ENCODE measurements at regions not wholly inside any gene's neighbourhood (a gene's known extent, or its start where the extent isn't known, plus 50 kb on each side); places are given as distances from the start of the nearest gene placed in this dataset.

GRCh38 chr2:21757805-21758430 is 634.1 kb downstream of the TDRD15 start:
- intact Hi-C loops (cut with micrococcal nuclease) = no loop called here
- Mint-ChIP-seq H3K36me3 (peaks cover 8% of the 10 kb centered on the region), H3K9me3 (peaks cover 16 to 19% of the 10 kb centered on the region in 2 donors), H3K27ac (no peak overlapping the region), H3K4me3 (no peak overlapping the region), H3K4me1 (no peaks in the 10 kb centered on the region), H3K27me3 (ENCODE audit: low read depth in 2 of 2) (no peaks in the 10 kb centered on the region)
- no peak overlapping the region for H3K27ac ChIP-seq (ENCODE audit: low read length)
- 89% methylated on average over 9 of the region's 11 CpGs for WGBS (ENCODE audit: insufficient coverage)
- no peak overlapping the region for H3K4me3 ChIP-seq (ENCODE audit: low read length)
- no peak for TF ChIP-seq CTCF (IDR thresholded peaks at IDR 0.05)
- no peaks in the 10 kb centered on the region for H3K9me3 ChIP-seq (ENCODE audit: control insufficient read depth, insufficient read depth, low read length)
- H3K27me3 ChIP-seq (ENCODE audit: control insufficient read depth, insufficient read depth, low read length) = no peaks in the 10 kb centered on the region
- DNase-seq (no peak), ATAC-seq (no peak)
- H3K4me1 ChIP-seq (ENCODE audit: control insufficient read depth, insufficient read depth, low read length) = no peaks in the 10 kb centered on the region
- H3K36me3 ChIP-seq (ENCODE audit: control insufficient read depth, insufficient read depth, low read length) = no peaks in the 10 kb centered on the region

GRCh38 chr2:21759819-21760218 is 636.1 kb downstream of the TDRD15 start:
- no peaks in the 10 kb centered on the region for H3K9me3 ChIP-seq (ENCODE audit: control insufficient read depth, insufficient read depth, low read length)
- H3K27me3 ChIP-seq (ENCODE audit: control insufficient read depth, insufficient read depth, low read length) = no peaks in the 10 kb centered on the region
- no peak overlapping the region for H3K4me3 Mint-ChIP-seq
- H3K36me3 ChIP-seq (ENCODE audit: control insufficient read depth, insufficient read depth, low read length) = no peaks in the 10 kb centered on the region
- no peaks in the 10 kb centered on the region for H3K27me3 Mint-ChIP-seq (ENCODE audit: low read depth in 2 of 2)
- no peaks in the 10 kb centered on the region for H3K4me1 ChIP-seq (ENCODE audit: control insufficient read depth, insufficient read depth, low read length)
- H3K36me3 Mint-ChIP-seq = no peaks in the 10 kb centered on the region
- no peak overlapping the region for H3K27ac Mint-ChIP-seq
- no peaks in the 10 kb centered on the region for H3K4me1 Mint-ChIP-seq
- H3K4me3 ChIP-seq (ENCODE audit: low read length) = no peak overlapping the region
- H3K27ac ChIP-seq (ENCODE audit: low read length) = no peak overlapping the region
- H3K9me3 Mint-ChIP-seq = peaks cover 12 to 16% of the 10 kb centered on the region in 2 donors
- no peak for ATAC-seq
- intact Hi-C loops (cut with micrococcal nuclease) = no loop called here
- TF ChIP-seq CTCF (IDR thresholded peaks at IDR 0.05) = no peak
- DNase-seq = no peak

- intact Hi-C loops (cut with micrococcal nuclease) = no loop called here
- Mint-ChIP-seq H3K4me3 (no peak overlapping the region), H3K36me3 (no peaks in the 10 kb centered on the region), H3K27ac (no peak overlapping the region), H3K27me3 (ENCODE audit: low read depth in 2 of 2) (no peaks in the 10 kb centered on the region), H3K9me3 (peaks cover 10 to 19% of the 10 kb centered on the region in 2 donors), H3K4me1 (no peaks in the 10 kb centered on the region)
- no peak overlapping the region for H3K4me3 ChIP-seq (ENCODE audit: low read length)
- H3K27me3 ChIP-seq (ENCODE audit: control insufficient read depth, insufficient read depth, low read length) = no peaks in the 10 kb centered on the region
- no peaks in the 10 kb centered on the region for H3K9me3 ChIP-seq (ENCODE audit: control insufficient read depth, insufficient read depth, low read length)
- no peak overlapping the region for H3K27ac ChIP-seq (ENCODE audit: low read length)
- no peak for TF ChIP-seq CTCF (IDR thresholded peaks at IDR 0.05)
- DNase-seq (no peak), ATAC-seq (no peak)
- H3K4me1 ChIP-seq (ENCODE audit: control insufficient read depth, insufficient read depth, low read length) = no peaks in the 10 kb centered on the region
- H3K36me3 ChIP-seq (ENCODE audit: control insufficient read depth, insufficient read depth, low read length) = no peaks in the 10 kb centered on the region
- no CpG with 5 or more reads among the region's 2 CpGs for WGBS (ENCODE audit: insufficient coverage)
These were observed 637.6 kb downstream of the TDRD15 start for GRCh38 chr2:21761361-21761760.

- Mint-ChIP-seq H3K4me1 (no peaks in the 10 kb centered on the region), H3K4me3 (no peak overlapping the region), H3K9me3 (peaks cover 13 to 28% of the 10 kb centered on the region in 2 donors), H3K36me3 (peaks cover 7% of the 10 kb centered on the region), H3K27ac (no peak overlapping the region), H3K27me3 (ENCODE audit: low read depth in 2 of 2) (no peaks in the 10 kb centered on the region)
- no peak for ATAC-seq
- Histone ChIP-seq H3K27ac (ENCODE audit: low read length) (no peak overlapping the region), H3K27me3 (ENCODE audit: control insufficient read depth, insufficient read depth, low read length) (no peaks in the 10 kb centered on the region), H3K4me3 (ENCODE audit: low read length) (no peak overlapping the region), H3K36me3 (ENCODE audit: control insufficient read depth, insufficient read depth, low read length) (no peaks in the 10 kb centered on the region), H3K4me1 (ENCODE audit: control insufficient read depth, insufficient read depth, low read length) (no peaks in the 10 kb centered on the region), H3K9me3 (ENCODE audit: control insufficient read depth, insufficient read depth, low read length) (no peaks in the 10 kb centered on the region)
- no peak for TF ChIP-seq CTCF (IDR thresholded peaks at IDR 0.05)
- intact Hi-C loops (cut with micrococcal nuclease) = no loop called here
- DNase-seq = no peak
These were observed 639.7 kb downstream of the TDRD15 start for GRCh38 chr2:21763501-21763900.
